ENCODE measurements at regions not wholly inside any gene's neighbourhood (a gene's known extent, or its start where the extent isn't known, plus 50 kb on each side); places are given as distances from the start of the nearest gene placed in this dataset.
"Not testable (repeated sequence)": the region's sequence is repeated elsewhere in the genome, so short reads cannot be mapped to it uniquely, and the experiment has no call there.

DNA sequence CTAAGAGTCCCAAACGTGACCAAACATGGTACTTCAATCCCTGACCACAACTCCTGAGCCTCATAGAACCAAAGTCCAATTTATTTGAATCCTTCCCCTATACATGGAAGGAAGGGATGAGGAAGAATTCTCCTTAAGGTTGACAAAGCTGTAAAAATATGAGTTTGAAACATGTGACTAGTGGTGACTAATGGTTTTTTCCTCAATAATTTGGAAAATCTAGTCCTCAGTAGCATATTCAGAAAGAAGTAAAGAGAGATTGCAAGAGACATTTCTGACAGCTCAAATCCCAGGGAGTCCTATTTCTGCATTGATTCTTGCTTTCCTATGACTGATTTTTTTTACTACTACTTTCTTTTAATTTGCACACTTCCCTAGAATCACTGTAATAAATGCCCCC, 443.7 kb downstream of the FRK start:
- DNase-seq, result no peak

DNA sequence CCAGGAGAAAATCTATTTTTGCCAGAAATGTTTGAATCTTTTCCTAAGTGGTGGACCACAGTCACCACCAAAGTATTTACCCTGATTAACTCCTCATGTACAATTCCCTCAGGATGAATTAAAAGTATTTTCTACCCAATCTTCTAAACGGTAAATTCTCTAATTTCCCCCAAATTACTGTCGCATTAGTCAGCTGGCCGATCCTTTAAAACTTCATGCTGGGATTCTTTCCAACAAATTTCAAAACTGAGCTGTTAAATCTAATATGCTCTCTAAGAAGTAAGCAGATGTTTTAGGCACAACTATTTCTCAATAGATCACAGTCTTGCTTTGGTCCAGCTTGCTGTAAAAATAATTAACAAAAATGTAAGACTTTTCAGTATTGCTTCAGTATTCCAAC, 447.2 kb downstream of the FRK start:
- DNase-seq, result no peak

DNA sequence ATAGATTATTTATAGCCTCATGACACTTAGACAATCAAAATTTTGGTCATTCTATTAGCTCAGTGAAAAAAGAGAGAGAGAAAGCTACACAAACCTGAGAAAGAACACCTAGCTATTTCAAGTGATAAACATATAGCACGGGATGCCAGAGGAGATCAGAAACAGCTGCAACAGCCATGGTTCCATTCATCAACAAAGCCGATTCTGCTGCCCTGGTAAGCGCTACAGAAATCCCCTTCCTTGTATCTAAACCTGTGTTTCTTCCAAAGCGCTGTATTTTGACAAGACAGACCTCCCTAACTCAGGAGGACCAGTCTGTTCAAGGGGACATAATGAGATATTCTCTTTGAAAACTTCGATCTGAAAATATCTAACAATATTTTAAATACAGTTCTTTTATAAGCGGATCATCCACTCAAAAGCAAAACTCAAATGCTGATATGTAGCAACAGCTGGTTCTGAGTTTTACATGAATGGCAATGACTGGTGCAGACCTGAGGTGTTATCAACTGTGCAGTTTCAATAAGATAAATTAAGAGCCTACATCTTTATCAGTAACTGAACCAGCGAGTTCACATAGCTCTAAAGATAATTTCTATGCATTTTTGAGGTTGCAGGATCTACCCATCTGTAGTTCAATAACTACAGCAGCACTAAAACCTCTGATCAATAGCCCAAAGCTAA, 447.8 kb downstream of the FRK start:
- DNase-seq, result no peak

DNA sequence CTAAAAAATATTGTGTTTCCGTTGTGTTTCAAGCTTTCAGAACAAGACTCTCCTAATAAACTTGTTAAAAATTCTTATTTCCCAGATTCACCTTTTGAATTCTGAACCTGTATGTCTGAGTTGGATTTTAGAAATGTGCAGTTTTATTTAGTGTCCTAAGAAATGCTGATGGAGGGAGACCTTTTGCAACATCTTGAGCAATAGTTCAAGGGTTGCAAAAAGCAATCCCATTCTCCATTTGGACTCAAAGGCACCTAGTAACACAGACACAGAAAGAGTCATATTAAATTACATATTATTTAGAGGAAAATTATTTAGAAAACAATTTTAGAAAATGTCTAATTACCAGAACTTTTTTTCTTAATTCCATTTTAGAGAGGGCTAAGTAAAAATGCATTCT, 448.5 kb downstream of the FRK start:
- no peak for DNase-seq

DNA sequence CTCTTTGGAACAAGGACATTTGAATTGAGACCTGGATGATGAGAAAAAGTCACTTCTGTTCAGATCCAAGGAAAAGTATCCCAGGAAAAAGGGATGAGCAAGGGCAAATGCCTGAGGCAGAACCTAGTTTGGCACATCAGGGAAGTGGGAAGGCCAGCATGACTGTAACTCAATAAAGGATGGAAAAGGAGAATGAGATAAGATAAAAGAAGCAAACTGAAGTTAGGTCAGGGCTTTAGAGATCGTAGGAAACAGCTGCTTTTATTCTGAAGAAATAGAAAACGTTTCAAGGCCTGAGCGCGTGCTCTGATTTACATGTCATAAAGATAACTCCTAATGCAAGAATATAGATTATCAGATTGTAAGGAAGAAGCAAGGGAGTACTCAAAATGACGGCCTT, 450.0 kb downstream of the FRK start:
- no peak for DNase-seq

DNA sequence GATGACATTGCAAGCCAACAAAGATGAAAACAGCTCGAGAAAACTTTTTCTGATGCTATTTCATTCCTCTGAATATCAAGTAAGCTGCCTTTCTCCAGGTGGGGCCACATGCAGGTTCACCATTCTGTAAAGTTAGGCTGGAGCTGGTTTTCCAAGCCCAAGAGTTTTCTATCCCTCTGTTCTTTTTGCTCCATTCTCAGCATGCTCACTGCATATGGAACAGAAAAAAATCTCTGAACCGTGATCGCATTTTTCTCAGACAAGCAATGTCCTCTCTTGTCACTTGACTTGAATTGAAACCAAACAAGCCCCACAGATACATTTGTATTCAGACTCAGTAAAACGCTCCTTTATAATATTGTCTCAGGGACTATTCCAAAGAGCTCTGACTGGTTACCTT, 451.6 kb downstream of the FRK start:
- no peak for DNase-seq

DNA sequence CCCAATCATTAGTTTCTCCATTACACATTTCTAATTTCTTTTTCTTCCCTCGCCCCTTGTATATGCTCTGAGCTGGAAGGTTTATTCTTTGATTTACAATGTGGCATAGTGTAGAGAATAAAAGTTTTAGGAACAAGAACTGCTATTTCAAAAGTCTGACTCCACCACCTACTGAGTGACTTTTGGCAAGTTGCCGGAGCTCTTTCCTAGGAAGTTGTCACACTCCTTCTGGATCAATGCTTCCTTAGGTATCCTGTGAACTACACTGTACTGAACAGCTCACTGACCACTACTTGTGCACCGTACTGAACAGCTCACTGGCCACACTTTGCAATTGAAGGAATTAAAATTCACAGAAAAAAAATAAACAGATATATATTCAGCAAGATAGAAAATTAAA, 458.2 kb downstream of the FRK start:
- DNase-seq, result no peak

DNA sequence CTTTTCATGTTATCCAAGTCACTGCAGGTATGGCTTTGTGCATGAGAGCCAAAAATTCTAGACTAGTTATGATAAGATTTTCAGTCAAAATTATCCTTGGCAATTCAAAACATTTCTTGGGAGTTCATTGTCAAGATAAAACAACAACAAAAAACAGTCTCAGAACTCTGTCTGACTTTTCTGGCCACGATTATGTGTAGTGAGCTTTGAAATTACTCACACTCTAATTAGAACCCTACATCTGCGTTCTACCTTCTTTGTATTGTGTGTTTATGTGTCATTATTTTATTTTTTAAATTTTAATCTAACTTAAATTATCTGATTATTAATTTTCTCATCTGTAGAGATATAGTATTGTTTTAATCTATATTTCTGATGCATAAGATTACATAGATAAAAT, 459.2 kb downstream of the FRK start:
- no peak for DNase-seq

DNA sequence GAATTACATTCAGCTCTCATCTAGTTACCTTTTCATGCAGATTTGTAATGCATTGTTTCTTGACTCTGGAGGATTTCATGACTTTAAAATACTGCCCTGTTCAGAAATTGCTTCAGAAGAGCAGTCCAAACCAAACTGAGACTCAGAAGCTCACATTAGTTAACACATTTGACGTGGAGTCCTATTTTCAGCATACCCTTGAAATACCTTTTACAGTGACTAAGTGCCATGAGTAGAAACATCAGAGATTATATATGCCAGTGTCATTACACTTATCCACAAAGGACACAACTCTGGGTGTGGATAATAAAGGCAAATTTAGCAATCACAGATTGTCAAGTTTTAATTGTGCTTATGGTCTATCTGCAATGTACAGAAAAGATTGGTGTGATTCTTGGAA, 459.6 kb downstream of the FRK start:
- DNase-seq, result no peak

DNA sequence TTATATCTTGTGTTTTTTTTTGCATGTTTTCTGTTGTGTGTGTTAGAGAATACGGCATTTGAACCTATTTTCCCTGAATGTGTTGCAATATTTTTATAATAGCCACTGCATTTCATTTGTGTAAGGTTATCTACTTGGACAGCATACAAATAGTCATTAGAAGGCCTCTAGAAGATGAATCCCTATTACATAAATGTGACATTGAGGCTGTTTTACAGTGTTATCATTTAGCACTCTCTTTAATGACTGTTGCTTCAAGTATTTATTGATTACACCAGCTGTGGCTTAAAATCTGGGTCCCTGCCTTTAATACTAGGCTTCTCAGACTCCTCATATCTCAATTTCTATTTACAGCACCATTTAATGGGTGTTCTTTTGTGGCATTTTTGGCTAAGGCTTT, 465.8 kb downstream of the FRK start:
- peak in 1 of 3 experiments; percentile 55 for DNase-seq

DNA sequence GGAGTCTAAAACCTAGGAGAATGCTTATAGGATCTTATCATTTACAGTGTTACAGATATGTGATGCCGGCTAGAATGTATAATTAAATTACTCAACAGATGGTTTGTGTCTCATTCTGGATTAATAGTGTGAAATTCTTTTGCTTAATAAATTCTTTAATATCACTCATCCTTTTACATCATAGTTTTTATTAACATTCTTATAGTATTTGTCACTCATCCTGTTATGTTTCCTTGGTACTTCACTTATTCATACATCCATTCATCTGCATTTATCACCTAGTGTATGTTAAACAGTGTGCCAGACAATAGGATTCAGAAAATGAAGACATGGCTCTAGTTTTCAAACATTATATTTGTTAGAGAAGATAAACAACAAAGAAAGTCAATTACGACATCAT, 468.7 kb downstream of the FRK start:
- no peak for DNase-seq

DNA sequence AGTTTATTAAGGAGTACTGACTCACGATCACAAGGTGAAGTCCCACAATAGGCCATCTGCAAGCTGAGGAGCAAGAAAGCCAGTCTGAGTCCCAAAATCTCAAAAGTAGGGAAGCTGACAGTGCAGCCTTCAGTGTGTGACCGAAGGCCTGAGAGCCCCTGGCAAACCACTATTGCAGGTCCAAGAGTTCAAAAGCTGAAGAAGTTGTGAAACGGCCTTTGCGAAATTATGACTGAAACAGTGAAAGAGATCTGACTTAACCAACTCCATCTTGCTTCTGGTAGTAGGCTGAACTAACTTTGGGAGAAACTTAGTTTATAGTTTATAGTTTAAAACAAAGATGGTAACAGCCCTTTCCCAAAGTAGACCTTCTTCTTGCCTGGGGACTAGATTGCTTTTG, 471.6 kb downstream of the FRK start:
- not testable (repeated sequence) for DNase-seq

DNA sequence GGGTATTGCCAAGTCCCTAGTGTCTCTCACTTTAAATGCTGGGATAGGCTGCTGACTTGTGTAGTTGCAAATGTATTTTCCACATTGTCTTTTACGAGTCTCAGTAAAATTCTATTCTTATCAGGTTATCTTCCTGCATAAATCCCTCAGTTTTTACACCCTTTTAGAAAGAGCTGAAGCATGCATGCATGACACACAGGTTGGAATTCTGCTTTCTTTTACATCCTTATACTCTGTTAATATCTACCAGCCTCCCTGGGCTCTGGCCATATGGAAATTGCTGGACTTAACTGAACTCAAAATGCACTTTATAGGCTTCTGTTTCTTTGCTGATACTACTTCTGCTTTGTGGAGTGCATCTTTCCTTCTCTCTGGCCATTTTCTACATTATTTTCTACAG, 477.4 kb downstream of the FRK start:
- no peak for DNase-seq

DNA sequence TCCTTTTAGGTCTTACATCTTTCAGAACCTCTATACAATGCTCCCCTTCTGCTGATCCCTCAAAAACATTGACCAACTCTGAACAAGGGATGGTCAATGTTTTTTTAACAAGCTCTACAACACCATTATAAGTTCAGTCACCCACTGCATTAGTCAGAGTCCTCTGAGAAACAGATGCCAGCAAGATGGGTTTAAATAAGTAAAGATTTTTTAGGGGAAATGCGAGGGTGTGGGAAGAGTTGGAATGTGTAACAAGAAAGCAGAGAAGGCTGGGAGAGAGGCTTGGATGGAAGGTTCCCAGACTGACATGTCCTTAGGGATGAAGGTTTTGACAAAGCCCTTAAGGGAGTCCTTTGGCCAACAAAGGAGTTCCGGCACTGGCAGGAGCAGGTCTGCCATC, 478.3 kb downstream of the FRK start:
- no peak for DNase-seq

DNA sequence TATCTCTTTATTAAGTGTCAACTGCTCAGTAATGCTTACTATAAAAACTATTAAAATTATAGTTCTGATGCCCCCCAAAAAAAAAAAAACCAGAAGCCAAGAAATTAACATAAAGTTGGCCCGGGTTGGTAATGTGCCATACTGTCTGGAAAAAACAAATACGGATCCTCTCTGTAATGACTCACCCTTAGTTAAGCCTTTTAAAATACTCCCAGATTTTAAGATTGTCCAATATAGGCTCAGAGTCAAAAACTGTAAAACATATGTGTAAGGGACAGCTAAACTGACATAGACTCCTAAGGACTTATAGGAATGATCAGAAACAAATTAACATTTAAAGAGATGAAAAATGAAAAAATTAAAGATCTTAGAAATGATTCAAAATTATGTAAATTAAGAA, 481.1 kb downstream of the FRK start:
- DNase-seq, result not testable (repeated sequence)

DNA sequence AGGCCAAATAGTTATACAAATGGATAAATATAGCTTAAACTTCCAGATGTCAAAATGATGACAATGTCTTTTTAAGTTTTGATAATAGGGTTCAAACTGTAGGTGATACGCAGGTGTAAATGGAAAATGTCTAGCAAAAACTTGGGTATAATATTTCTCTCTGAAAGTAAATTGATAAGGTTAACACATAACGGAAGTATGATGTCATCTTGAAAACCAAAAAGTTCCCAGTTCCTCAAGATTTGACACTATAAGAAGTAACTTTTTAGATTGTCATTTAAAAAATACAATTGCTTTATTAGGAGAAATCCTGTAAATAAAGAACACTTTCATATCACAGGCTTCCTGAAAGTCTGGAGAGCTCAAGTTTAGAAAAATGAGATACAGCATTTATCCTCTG, 483.4 kb downstream of the FRK start:
- no peak for DNase-seq

DNA sequence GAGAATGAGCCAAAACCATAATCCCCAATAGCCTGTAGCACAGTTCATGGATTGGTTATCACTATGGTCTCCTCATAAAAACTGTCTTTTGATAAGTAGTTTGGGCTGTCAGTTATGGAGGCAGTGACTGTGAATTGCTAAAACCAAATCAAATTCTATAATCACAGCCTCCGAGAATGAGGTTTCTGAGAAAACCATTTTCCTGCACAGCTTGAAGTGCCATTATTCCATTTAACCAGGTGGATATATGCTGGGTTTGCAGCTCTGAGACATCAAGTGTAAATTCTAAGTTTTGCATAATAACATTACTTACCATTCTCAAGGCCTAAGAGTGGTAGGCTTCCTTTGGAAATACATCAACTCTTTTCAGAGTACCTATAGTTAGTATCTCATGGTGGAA, 485.4 kb downstream of the FRK start:
- peak in 1 of 3 experiments; percentile 2 for DNase-seq

DNA sequence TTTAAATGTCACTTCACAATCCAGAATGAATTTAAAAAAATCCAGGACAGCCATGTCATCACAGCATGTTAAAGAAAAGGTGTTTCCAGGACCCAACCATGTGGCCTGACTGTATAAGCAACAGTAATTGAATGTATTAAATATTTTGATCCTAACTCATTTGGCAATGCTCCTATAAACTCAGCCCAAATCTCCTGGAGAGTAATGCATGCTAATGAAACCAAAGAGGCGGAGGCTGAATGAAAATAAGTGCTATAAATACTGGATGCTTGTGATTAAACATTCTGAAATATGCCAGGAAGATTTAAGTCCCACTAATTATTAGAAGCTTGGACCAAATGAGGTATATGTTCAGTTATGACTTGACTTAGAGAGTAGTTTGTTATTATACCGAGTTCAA, 486.8 kb downstream of the FRK start:
- no peak for DNase-seq

DNA sequence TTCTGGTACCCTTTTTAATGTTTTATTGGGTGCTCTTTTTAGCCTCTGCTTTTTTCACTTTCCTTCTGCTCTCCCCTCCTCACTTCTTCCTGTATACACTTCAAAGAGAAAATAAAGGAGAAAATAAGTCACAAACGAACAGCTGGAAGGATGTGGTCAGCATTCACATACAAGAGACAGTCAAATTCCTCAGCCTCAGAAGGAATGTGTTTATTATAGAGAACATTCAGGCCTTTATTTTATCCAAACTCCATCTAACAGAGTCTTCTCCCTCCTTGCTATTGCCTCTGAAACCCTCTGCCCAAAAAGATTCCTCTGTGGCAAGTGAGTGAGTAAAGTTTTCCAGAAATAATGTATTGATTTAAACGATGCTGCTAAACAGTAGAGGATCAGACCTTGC, 490.4 kb downstream of the FRK start:
- DNase-seq, result no peak

DNA sequence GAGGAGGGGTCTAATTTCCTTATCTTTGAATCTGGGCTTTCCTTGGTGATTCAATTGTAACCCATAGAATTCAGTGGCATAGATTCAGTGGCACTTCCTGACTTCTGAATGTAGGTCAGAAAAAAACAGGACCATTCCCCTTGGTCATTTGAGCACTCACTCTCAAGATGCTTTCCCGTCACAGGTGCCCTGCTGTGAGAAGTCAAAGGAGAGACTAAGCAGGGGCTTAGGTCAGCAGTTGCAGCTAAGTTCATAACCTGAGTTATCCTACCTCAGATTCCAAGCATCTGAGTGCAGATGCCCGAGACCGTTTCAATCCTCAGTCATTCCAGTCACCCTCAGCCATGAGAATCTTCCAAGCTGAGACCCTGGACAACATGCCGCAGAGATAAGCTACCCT, 506.6 kb downstream of the FRK start:
- no peak for DNase-seq

DNA sequence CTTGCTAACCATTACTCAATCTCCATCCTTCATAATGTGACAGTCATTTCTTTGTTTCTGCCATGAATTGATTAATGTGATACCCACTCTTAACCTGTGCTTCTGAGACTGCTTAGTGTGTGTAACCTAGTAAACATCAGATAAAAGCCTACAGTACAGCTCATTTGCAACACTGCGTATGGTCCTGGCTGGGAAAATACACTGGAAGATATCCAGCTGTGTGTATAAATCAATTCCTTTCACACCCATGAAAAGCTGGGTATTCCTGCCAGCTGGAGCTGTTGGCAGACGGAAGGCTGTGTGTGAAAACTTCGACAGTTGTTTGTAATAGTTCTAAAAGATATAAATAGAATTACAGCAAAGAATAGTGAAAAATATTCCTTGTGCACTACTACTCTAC, 509.2 kb downstream of the FRK start:
- peak; percentile 51 to 96 (median 70) for DNase-seq

DNA sequence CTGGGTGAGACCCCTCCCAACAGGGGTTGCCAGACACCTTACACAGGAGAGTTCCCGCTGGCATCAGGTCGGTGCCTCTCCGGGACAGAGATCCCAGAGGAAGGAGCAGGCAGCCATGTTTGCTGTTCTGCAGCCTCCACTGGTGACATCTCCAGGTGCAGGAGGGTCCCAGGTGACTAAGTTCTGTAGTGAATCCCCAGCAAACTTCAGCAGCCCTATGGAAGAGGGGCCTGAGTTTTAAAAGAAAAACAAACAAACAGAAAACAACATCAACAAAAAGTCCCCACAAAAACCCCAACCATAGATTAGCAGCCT, 515.1 kb downstream of the FRK start:
- no peak for DNase-seq

DNA sequence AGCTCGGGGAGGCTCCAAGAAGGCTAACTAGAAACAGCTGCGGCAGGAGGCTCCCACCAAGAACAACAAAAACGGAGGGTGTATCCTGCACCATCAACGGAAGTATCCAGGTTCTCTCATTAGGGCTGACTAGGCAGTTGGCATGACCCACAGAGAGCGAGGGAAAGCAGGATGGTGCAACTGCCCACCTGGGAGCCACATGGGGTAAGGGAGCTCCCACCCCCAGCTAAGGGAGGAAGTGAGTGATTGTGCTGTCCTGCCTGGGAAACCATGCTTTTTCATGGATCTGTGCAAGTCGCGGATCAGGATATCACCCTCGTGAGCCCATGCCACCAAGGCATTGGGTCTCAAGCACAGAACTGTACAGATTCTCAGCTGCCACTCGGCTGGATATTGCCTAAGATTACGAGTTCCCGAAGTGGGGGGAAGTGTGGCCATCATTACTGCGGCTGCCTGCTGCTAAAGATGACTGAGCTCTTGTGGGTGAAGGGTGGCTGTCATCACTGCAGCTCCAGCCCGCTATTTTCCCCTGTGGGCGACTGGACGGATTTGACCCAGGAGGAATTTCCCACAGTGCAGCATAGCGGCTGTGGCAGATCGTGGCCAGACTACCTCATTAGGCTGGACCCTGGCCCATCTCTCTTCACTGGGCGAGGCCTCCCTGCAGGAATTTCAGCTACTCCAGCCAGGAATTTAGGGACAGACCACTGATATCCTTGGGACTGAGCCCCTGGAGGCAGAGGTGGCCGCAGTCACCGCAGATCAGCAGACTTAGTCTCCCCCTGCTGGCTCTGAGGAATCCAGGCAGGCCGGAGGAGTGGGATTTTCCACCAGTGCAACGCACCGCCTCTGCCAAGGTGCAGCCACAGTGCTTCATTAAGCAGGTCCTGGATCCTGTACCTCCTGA, 515.7 kb downstream of the FRK start:
- no peak for DNase-seq

DNA sequence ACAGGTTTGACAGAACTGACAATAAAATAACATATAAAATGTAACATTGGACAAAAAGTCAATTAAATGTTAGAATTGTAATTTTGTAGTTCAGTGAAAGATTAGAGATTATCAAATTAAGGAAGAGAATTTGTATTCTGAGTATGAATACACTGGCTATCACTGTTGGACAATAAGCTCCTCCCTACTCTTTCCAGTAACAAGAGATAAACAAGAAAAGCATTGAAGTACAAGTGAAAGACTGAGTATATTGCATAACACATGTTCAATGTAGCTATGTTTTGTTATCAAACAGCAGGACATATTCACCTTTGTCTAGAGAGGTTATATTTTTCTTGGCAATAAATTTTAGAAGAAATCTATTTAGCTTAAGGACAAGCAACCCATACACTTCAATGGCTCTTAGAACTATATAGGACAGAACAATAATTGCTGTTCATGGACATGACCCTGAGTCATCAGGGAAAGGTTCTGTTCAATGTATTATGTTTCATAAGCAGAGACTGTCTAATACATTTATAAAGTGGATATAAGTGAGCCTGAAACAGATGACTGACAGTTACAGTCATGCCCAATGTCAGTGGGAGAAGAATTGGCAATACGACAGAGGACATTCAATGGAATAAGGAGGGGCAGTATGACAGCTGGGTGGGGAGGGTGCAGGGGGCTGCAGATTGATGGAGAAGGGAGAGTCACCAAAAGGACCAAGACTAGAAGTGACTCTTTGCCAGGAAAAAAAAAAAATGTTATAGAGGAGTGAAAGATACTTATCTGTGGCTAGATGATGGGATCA, 520.4 kb downstream of the FRK start:
- DNase-seq, result no peak
